K562 (cell line): ENCODE measurements at regions not wholly inside any gene's neighbourhood (a gene's known extent, or its start where the extent isn't known, plus 50 kb on each side); places are given as distances from the start of the nearest gene placed in this dataset.

Source experiments
- ATAC-seq: fragments of 200-7000 bp; cut with Tn5 transposase; 3 replicates; pipeline ENCODE4 v1.9.1; 2020; ENCODE audit warnings: moderate library complexity
- BruUV-seq: library from RNA; stranded (reverse); fragments of 400-500 nt; replicated peaks from 2 replicates; lab custom pipeline; 2021; lab: Mats Ljungman, UMichigan
- CTCF ChIA-PET: fragments of 300-600 bp; formaldehyde crosslinking; extraction: SDS; loops from one replicate; lab custom pipeline; 2021; ENCODE audit warnings: low intra/inter-chr PET ratio; lab: Yijun Ruan, JAX
- POLR2A ChIA-PET: fragments of 300-600, 350-650 bp; sonication (Branson Sonifier 250); formaldehyde crosslinking; extraction: SDS; loops from one replicate; lab custom pipeline; 2021; ENCODE audit warnings: antibody characterized with exemption, inconsistent platforms; lab: Yijun Ruan, JAX
- DNase-seq, 4 experiments: peaks; one replicate each; pipeline versions ENCODE4 v3.0.0 to v3.0.0-alpha.2; 2011 to 2018; ENCODE audit warnings: low spot score in 3 of 4, mixed read lengths in 3 of 4; ENCODE audit errors: extremely low read depth in 1 of 4
- FAIRE-seq: peaks from 2 replicates; lab custom pipeline; 2011; peaks lifted over from hg19 to GRCh38; lab: Jason Lieb, UNC
- H2AFZ ChIP-seq: 2 replicates; pipeline ENCODE4 v1.6.0; 2011; ENCODE audit warnings: low read depth, low read length, control low read depth, inconsistent platforms
- H3K27ac ChIP-seq: fragments of 200-600 bp; 3 replicates; pipeline ENCODE4 v1.8.0; 2011; ENCODE audit warnings: low read depth, mild to moderate bottlenecking, control low read depth, inconsistent platforms, low read length, moderate library complexity, mixed read lengths; ENCODE audit errors: extremely low read depth
- H3K27me3 ChIP-seq, 2 experiments: fragments of 300-600 bp in 1 of 2; 2 replicates in 1 of 2; 3 replicates in 1 of 2; pipeline versions ENCODE4 v1.6.0 to v1.8.0; 2011; ENCODE audit warnings: inconsistent platforms in 2 of 2, low read length in 2 of 2, mild to moderate bottlenecking in 1 of 2, mixed read lengths in 1 of 2, moderate library complexity in 1 of 2; ENCODE audit not compliant: control insufficient read depth in 2 of 2, insufficient read depth in 2 of 2
- H3K36me3 ChIP-seq: fragments of 300-600 bp; 3 replicates; pipeline ENCODE4 v1.8.0; 2011; ENCODE audit warnings: mild to moderate bottlenecking, low read length, inconsistent platforms; ENCODE audit not compliant: control insufficient read depth, insufficient read depth
- H3K4me1 ChIP-seq, 2 experiments: fragments of 200-600 bp in 1 of 2; replicated peaks in 1 of 2; 2 replicates in 1 of 2; 3 replicates in 1 of 2; pipeline versions ENCODE4 v1.5.1 to v1.8.0; 2011; ENCODE audit warnings: inconsistent platforms in 2 of 2, low read length in 2 of 2, mild to moderate bottlenecking in 1 of 2, mixed read lengths in 1 of 2, moderate library complexity in 1 of 2; ENCODE audit not compliant: control insufficient read depth in 2 of 2, insufficient read depth in 2 of 2
- H3K4me2 ChIP-seq: 2 replicates; pipeline ENCODE4 v1.6.1; 2011; ENCODE audit warnings: low read length, control low read depth, inconsistent platforms, mixed read lengths; ENCODE audit not compliant: insufficient read depth
- H3K4me3 ChIP-seq: fragments of 200-600 bp; sonication (generic), shearing (Covaris generic); 2 replicates; pipeline ENCODE4 v1.5.1; 2016; ENCODE audit warnings: control low read depth, inconsistent platforms
- H3K79me2 ChIP-seq: fragments of 200-600 bp; 3 replicates; pipeline ENCODE4 v1.8.0; 2011; ENCODE audit warnings: low read length, inconsistent platforms; ENCODE audit not compliant: control insufficient read depth, insufficient read depth
- H3K9ac ChIP-seq, 2 experiments: 2 replicates each; pipeline versions ENCODE4 v1.6.0 to v1.6.1; 2011; ENCODE audit warnings: low read depth in 2 of 2, low read length in 2 of 2, control low read depth in 1 of 2, inconsistent platforms in 1 of 2, mild to moderate bottlenecking in 1 of 2, mixed read lengths in 1 of 2; ENCODE audit not compliant: insufficient read depth in 1 of 2
- H3K9me1 ChIP-seq: one replicate; pipeline ENCODE4 v1.6.0; 2011; ENCODE audit warnings: inconsistent platforms, mild to moderate bottlenecking, low read length, moderate library complexity; ENCODE audit not compliant: control insufficient read depth, insufficient read depth
- H3K9me3 ChIP-seq: replicated peaks from 2 replicates; pipeline ENCODE4 v1.5.1; 2011; ENCODE audit warnings: low read depth, low read length, inconsistent platforms; ENCODE audit not compliant: control insufficient read depth, insufficient read depth
- H4K20me1 ChIP-seq: replicated peaks from 2 replicates; pipeline ENCODE4 v1.6.1; 2011; ENCODE audit warnings: low read length, inconsistent platforms, mixed read lengths; ENCODE audit not compliant: control insufficient read depth, insufficient read depth
- ATF4 ChIP-seq: fragments of 450-650 bp; formaldehyde crosslinking; IDR thresholded peaks from 2 replicates; pipeline ENCODE4 v1.4.0; 2022; ENCODE audit warnings: mild to moderate bottlenecking, moderate library complexity
- CEBPG ChIP-seq, 3 experiments: fragments of 200-800 bp in 1 of 3; sonication (Bioruptor generic) in 1 of 3; sonication (generic) in 1 of 3; formaldehyde crosslinking in 1 of 3; IDR thresholded peaks in 2 of 3; conservative IDR thresholded peaks in 1 of 3; 2 replicates each; pipeline versions ENCODE4 v1.6.1 to v1.8.0; 2016 to 2022; ENCODE audit warnings: missing compliant biosample characterization in 2 of 3, missing genetic modification characterization in 2 of 3, mild to moderate bottlenecking in 1 of 3, missing genetic modification reagents in 1 of 3
- PTRF ChIP-seq: fragments of 450-650 bp; IDR thresholded peaks from 2 replicates; pipeline ENCODE4 v1.6.1; 2016; ENCODE audit warnings: mild to moderate bottlenecking, missing genetic modification characterization, missing compliant biosample characterization
- SIN3B ChIP-seq: fragments of 450-650 bp; IDR thresholded peaks from 2 replicates; pipeline ENCODE4 v1.6.1; 2017; ENCODE audit warnings: low read depth, mild to moderate bottlenecking, moderate library complexity
- WGBS: fragments of 100-300 bp; shearing (Covaris generic); methylation state at CpG from one replicate; pipeline ENCODE4 v1.1.6; 2016; ENCODE audit warnings: low coverage, mixed read lengths; ENCODE audit not compliant: insufficient coverage; ENCODE audit errors: missing lambda C conversion rate; 5-methylcytosine and 5-hydroxymethylcytosine counted together
- in situ Hi-C: fragments of 300-500 bp; cut with MboI; formaldehyde crosslinking; loops from 4 replicates; pipeline ENCODE4 v1.15.0; 2018; ENCODE audit warnings: inconsistent platforms, mixed read lengths
- intact Hi-C: fragments of 100-400 bp; cut with micrococcal nuclease; formaldehyde crosslinking; loops from 2 replicates; pipeline ENCODE4 v1.14.2; 2022

GRCh38 chr1:98018074-98018473 is 97.2 kb upstream of the DPYD start:
- H3K79me2 ChIP-seq, result no peaks in the 10 kb centered on the region
- no peaks in the 10 kb centered on the region for H3K9me3 ChIP-seq
- BruUV-seq, result no TSS peak
- no peak overlapping the region for H2AFZ ChIP-seq
- no peaks in the 10 kb centered on the region for H3K27me3 ChIP-seq
- DNase-seq, result no peak
- H3K4me1 ChIP-seq, result no peaks in the 10 kb centered on the region
- no peak overlapping the region for H3K9ac ChIP-seq
- CTCF ChIA-PET, result no interaction called here
- H4K20me1 ChIP-seq, result no peaks in the 10 kb centered on the region
- no peak for TF ChIP-seq PTRF (tag)
- no peak for TF ChIP-seq SIN3B
- TF ChIP-seq, all 486 proteins: peak for 0
- WGBS, result 0% methylated on average over 2 of the region's 2 CpGs
- Histone ChIP-seq H3K27ac (no peak overlapping the region), H3K9me1 (no peaks in the 10 kb centered on the region), H3K4me2 (no peak overlapping the region), H3K4me3 (no peak overlapping the region), H3K36me3 (no peaks in the 10 kb centered on the region)
- intact Hi-C loops (no loop called here), in situ Hi-C loops (no loop called here)
- FAIRE-seq (no peak), ATAC-seq (no peak)
- POLR2A ChIA-PET, result no interaction called here

GRCh38 chr1:98017184-98017583 is 96.3 kb upstream of the DPYD start:
- intact Hi-C loops (no loop called here), in situ Hi-C loops (no loop called here)
- ATAC-seq, result no peak
- Histone ChIP-seq H3K4me1 (no peaks in the 10 kb centered on the region), H3K36me3 (no peaks in the 10 kb centered on the region), H4K20me1 (no peaks in the 10 kb centered on the region), H3K9me3 (no peaks in the 10 kb centered on the region), H3K27me3 (no peaks in the 10 kb centered on the region), H3K9ac (no peak overlapping the region), H2AFZ (no peak overlapping the region), H3K79me2 (no peaks in the 10 kb centered on the region), H3K4me2 (no peak overlapping the region), H3K9me1 (no peaks in the 10 kb centered on the region), H3K27ac (no peak overlapping the region), H3K4me3 (no peak overlapping the region)
- DNase-seq, result no peak
- no TSS peak for BruUV-seq
- CTCF ChIA-PET, result no interaction called here
- no peak for TF ChIP-seq ATF4
- no peak for TF ChIP-seq CEBPG (CRISPR knock-in tag; IDR thresholded peaks at IDR 0.05)
- peak in 1 of 2 experiments; percentile 57; a peak in 2 of 4 replicates for TF ChIP-seq CEBPG (tag; conservative IDR thresholded peaks at IDR 0.05 in 1 of 2, IDR thresholded peaks at IDR 0.05 in 1 of 2)
- POLR2A ChIA-PET, result no interaction called here
- FAIRE-seq, result no peak
